Activated CD4-positive, alpha-beta T cell treated with anti-CD3 and anti-CD28 coated beads for 36 hours (primary cell): ENCODE measurements at regions not wholly inside any gene's neighbourhood (a gene's known extent, or its start where the extent isn't known, plus 50 kb on each side); places are given as distances from the start of the nearest gene placed in this dataset.
"Not testable (repeated sequence)": the region's sequence is repeated elsewhere in the genome, so short reads cannot be mapped to it uniquely, and the experiment has no call there.

Experiments
- ATAC-seq: fragments of 200-7000 bp; cut with Tn5 transposase; one replicate; pipeline ENCODE4 v1.10.0; 2021; ENCODE audit warnings: mild to moderate bottlenecking, moderate library complexity
- CTCF ChIA-PET: fragments of 350-600 bp; sonication (Branson Sonifier 250); formaldehyde crosslinking; loops from one replicate; lab custom pipeline; 2021; ENCODE audit warnings: antibody characterized with exemption; lab: Charles Lee
- POLR2A ChIA-PET: fragments of 350-600 bp; sonication (Branson Sonifier 250); formaldehyde crosslinking; loops from one replicate; lab custom pipeline; 2021; ENCODE audit warnings: antibody characterized with exemption, inconsistent platforms; lab: Charles Lee
- DNase-seq: peaks from one replicate; pipeline ENCODE4 v3.0.0-alpha.2; 2020
- H3K27ac Mint-ChIP-seq: one replicate; pipeline ENCODE4 v1.8.0; 2021; ENCODE audit warnings: mixed read lengths
- H3K27me3 Mint-ChIP-seq: one replicate; pipeline ENCODE4 v1.8.0; 2021; ENCODE audit warnings: mixed read lengths
- H3K36me3 Mint-ChIP-seq: one replicate; pipeline ENCODE4 v1.8.0; 2021; ENCODE audit warnings: low read depth, mixed read lengths
- H3K4me1 Mint-ChIP-seq: one replicate; pipeline ENCODE4 v1.8.0; 2021; ENCODE audit warnings: mixed read lengths
- H3K4me3 Mint-ChIP-seq: one replicate; pipeline ENCODE4 v1.8.0; 2021; ENCODE audit warnings: mild to moderate bottlenecking, moderate library complexity, mixed read lengths
- H3K9me3 Mint-ChIP-seq: one replicate; pipeline ENCODE4 v1.8.0; 2021; ENCODE audit warnings: low read depth, mixed read lengths
- intact Hi-C, 2 experiments: fragments of 100-400 bp; cut with DNase I in 1 of 2; cut with micrococcal nuclease in 1 of 2; formaldehyde crosslinking; loops; one replicate each; pipeline versions ENCODE4 v1.14.2 to v1.15.1; 2022 to 2024; cut with DNase I, micrococcal nuclease

DNA sequence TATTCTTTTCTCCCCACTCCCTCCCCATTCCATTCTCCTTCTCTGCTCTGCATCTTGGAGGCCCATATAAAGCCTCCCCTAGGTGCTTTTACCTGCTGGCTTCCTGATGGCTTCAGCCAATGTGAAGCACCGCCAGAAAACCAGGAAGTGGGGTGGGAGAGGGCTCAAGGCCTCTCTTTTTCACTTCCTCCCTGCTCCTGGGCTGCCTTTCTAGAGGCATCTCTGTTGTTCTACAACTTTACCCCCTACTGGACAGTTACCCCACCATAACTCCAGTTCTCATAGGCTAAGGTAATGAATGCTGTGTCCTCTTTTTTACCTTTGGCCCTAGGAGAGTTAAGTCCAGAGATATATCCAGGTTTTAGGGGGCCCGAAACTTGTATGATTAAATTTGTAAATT is 62.4 kb upstream of the PPARGC1A start:
- intact Hi-C loops = no loop called here
- no peak overlapping the region for H3K4me3 Mint-ChIP-seq
- peaks cover 4% of the 10 kb centered on the region for H3K9me3 Mint-ChIP-seq
- peaks cover 2% of the 10 kb centered on the region for H3K27me3 Mint-ChIP-seq
- no peaks in the 10 kb centered on the region for H3K36me3 Mint-ChIP-seq
- POLR2A ChIA-PET = no interaction called here
- CTCF ChIA-PET = no interaction called here
- H3K27ac Mint-ChIP-seq = no peak overlapping the region
- ATAC-seq = no peak
- no peaks in the 10 kb centered on the region for H3K4me1 Mint-ChIP-seq
- DNase-seq = no peak

DNA sequence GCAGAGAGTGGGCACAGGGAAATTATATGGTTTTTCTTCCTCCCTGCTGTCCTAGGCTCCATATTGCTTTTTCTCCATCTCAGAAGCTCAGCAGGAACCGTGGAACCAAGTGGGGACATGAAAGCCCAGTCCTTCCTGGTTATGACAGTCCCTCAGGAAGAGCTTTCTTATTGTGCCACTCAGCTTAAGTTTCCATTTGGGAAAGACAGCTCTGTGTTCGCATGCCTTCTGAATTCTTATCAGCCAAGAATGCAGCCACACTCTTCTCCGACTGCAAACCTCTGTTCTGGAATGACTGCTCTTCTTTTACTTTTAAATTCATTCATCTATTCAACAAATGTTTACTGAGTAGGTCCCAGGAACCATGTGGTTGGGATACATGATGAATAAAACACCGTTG is 58.0 kb upstream of the PPARGC1A start:
- no peaks in the 10 kb centered on the region for H3K36me3 Mint-ChIP-seq
- ATAC-seq = no peak
- no peaks in the 10 kb centered on the region for H3K4me1 Mint-ChIP-seq
- H3K27me3 Mint-ChIP-seq = peaks cover 5% of the 10 kb centered on the region
- H3K4me3 Mint-ChIP-seq = no peak overlapping the region
- DNase-seq = no peak
- H3K9me3 Mint-ChIP-seq = peaks cover 2% of the 10 kb centered on the region
- CTCF ChIA-PET = interaction anchor here (0.6 to 0.8 kb wide), 2 partner anchors 205 to 1380 kb away, joined by 3 read pairs; no protein-coding TSS in a partner anchor
- POLR2A ChIA-PET = interaction anchor here (0.6 kb wide), 1 partner anchor 12 kb away, joined by 4 read pairs; no protein-coding TSS in a partner anchor
- H3K27ac Mint-ChIP-seq = no peak overlapping the region
- intact Hi-C loops = no loop called here

DNA sequence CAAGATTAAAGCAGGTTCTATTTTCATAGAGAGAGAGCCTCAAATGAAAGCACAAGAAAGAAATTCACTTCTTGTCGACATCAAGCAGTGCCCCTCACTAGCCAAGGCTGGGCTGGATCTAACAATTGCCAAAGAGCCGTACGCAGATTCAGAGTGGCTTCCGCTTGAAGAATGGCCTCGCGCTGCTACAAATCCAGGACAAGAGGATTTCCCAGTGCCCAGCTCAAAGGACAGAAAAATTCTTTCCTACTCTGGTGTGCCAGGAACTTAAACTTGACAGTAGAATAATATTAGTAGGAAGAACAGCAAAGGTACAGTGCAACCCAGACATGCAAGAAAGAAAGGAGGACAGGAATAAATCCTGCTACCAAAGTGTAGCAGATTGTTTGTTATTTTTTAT is 56.5 kb upstream of the PPARGC1A start:
- Mint-ChIP-seq H3K9me3 (peaks cover 2% of the 10 kb centered on the region), H3K27ac (no peak overlapping the region), H3K27me3 (peaks cover 8% of the 10 kb centered on the region), H3K4me1 (no peaks in the 10 kb centered on the region), H3K4me3 (no peak overlapping the region), H3K36me3 (no peaks in the 10 kb centered on the region)
- ChIA-PET POLR2A (no interaction called here), CTCF (no interaction called here)
- intact Hi-C loops = no loop called here
- no peak for DNase-seq
- ATAC-seq = no peak

DNA sequence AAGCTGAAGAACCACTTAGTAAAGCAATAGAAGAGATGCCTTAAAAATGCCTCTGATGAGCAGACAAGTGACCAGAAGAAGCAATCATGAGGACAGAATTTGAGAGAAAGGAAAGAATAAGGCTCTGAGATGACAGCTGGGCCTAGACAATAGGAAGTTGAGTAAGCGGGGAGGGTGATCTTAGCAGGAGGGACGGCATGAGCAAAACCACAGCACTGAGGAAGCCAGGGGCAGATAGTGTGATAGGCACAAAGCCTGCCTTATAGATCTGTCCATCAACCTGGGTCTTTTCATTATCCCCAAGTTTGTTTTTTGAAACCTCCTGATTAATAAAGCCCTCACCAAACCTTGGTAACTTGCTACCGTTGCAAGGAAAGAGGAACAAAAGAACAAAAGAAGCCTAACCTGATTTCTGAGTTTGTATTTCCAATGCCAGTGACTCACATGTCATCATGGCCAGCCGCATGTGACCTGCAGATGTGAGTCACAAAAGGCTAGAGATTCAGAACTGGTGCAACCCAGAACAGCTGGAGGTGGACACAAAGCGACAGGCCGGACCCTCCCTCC is 55.7 kb upstream of the PPARGC1A start:
- no peaks in the 10 kb centered on the region for H3K36me3 Mint-ChIP-seq
- peaks cover 6% of the 10 kb centered on the region for H3K27me3 Mint-ChIP-seq
- ChIA-PET CTCF (interaction anchor here (0.7 kb wide), 1 partner anchor 27 kb away, joined by 3 read pairs; no protein-coding TSS in a partner anchor), POLR2A (no interaction called here)
- no peak for ATAC-seq
- intact Hi-C loops = no loop called here
- H3K9me3 Mint-ChIP-seq = peaks cover 2% of the 10 kb centered on the region
- no peaks in the 10 kb centered on the region for H3K4me1 Mint-ChIP-seq
- no peak overlapping the region for H3K4me3 Mint-ChIP-seq
- no peak overlapping the region for H3K27ac Mint-ChIP-seq
- DNase-seq = no peak

DNA sequence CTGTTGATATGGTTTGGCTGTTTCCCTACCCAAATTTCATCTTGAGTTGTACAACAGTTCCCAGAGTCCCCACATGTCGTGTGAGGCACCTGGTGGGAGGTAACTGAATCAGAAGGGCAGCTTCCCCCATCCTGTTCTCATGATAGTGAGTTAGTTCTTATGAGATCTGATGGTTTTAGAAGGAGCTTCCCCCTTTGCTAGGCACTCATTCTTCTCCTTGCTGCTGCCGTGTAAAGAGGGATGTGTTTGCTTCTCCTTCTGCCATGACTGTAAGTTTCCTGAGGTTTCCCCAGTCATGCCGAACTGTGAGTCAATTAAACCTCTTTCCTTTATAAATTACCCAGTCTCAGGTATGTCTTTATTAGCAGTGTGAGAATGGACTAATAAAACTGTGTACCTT is 54.7 kb upstream of the PPARGC1A start:
- DNase-seq, POLR2A ChIA-PET, H3K4me1 Mint-ChIP-seq, ATAC-seq, H3K27ac Mint-ChIP-seq, H3K36me3 Mint-ChIP-seq, H3K27me3 Mint-ChIP-seq, intact Hi-C loops, H3K4me3 Mint-ChIP-seq, H3K9me3 Mint-ChIP-seq: not testable (repeated sequence)
- CTCF ChIA-PET = interaction anchor here (0.7 kb wide), 1 partner anchor 26 kb away, joined by 3 read pairs; no protein-coding TSS in a partner anchor

DNA sequence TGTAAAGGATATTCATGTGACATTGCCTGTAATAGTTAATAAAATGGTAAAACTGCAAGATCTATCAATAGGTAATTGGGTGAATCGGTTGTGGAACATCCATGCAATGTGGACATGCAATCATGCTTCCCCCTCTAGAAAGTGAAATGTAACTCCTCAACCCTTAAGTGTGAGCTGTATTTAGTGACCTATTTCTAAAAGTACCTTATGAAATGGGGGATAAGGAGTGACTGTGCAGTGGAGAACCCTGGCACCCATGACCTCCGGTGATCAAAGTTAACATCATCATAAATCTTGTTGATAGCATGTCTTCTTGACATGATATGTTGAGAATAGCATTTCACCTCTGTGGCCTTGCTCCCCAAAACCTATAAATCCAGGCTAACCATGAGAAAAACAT is 53.6 kb upstream of the PPARGC1A start:
- ChIA-PET CTCF (no interaction called here), POLR2A (no interaction called here)
- Mint-ChIP-seq H3K9me3 (no peaks in the 10 kb centered on the region), H3K36me3 (no peaks in the 10 kb centered on the region), H3K4me1 (no peaks in the 10 kb centered on the region), H3K27ac (no peak overlapping the region), H3K27me3 (peaks cover 6% of the 10 kb centered on the region), H3K4me3 (no peak overlapping the region)
- intact Hi-C loops = no loop called here
- DNase-seq (no peak), ATAC-seq (no peak)

DNA sequence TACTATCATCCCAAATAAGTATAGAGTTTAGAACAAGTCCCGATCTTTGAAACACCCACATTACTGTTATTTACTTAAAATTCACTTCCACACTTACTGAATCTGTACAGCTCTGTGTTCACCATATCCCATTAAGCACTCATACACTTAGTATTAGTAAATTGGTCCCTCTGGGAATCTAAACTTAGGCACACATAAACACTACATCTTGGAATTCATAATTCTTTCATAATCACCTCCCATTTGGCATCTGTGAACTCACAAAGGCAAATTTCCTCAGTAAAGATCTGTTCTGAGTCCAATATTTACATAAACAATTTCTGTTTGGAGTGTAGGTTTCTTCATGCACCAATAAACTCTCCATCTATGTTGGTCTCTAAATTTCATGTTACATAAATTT is 52.6 kb upstream of the PPARGC1A start:
- intact Hi-C loops = no loop called here
- Mint-ChIP-seq H3K9me3 (no peaks in the 10 kb centered on the region), H3K27ac (no peak overlapping the region), H3K27me3 (peaks cover 6% of the 10 kb centered on the region), H3K4me3 (no peak overlapping the region), H3K36me3 (no peaks in the 10 kb centered on the region), H3K4me1 (no peaks in the 10 kb centered on the region)
- DNase-seq (no peak), ATAC-seq (no peak)
- POLR2A ChIA-PET = no interaction called here
- CTCF ChIA-PET = interaction anchor here (0.7 kb wide), 1 partner anchor 788 kb away, joined by 3 read pairs; no protein-coding TSS in a partner anchor
